ENCODE measurements at regions not wholly inside any gene's neighbourhood (a gene's known extent, or its start where the extent isn't known, plus 50 kb on each side); places are given as distances from the start of the nearest gene placed in this dataset.

DNA sequence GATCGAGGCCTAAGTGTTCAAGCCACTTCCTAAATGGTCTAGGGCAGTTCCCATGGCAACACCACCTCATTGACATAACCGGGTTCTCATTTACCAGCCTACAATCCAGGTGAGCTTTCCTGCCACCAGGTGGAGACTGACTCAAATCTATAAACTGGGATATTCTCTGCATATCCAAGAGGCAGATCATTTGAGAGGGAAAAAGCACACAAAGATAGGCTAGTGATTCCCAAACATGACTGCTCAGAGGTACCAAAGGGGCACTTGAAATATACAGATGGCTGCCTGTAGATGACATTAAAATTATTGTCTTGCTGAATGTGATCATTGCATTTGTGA lies 141.3 kb upstream of the PROK2 start:
- TF ChIP-seq, protein P1, sequence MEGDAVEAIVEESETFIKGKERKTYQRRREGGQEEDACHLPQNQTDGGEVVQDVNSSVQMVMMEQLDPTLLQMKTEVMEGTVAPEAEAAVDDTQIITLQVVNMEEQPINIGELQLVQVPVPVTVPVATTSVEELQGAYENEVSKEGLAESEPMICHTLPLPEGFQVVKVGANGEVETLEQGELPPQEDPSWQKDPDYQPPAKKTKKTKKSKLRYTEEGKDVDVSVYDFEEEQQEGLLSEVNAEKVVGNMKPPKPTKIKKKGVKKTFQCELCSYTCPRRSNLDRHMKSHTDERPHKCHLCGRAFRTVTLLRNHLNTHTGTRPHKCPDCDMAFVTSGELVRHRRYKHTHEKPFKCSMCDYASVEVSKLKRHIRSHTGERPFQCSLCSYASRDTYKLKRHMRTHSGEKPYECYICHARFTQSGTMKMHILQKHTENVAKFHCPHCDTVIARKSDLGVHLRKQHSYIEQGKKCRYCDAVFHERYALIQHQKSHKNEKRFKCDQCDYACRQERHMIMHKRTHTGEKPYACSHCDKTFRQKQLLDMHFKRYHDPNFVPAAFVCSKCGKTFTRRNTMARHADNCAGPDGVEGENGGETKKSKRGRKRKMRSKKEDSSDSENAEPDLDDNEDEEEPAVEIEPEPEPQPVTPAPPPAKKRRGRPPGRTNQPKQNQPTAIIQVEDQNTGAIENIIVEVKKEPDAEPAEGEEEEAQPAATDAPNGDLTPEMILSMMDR (IDR thresholded peaks at IDR 0.05), result peak; percentile 46
- no peak for TF ChIP-seq EZH2 (IDR thresholded peaks at IDR 0.05)
